Stimulated activated CD4-positive, alpha-beta T cell treated with anti-CD3 and anti-CD28 coated beads, Interleukin-4, amount 100 ng/mL, for 24 hours (primary cell): ENCODE measurements at regions not wholly inside any gene's neighbourhood (a gene's known extent, or its start where the extent isn't known, plus 50 kb on each side); places are given as distances from the start of the nearest gene placed in this dataset.
"Not testable (repeated sequence)": the region's sequence is repeated elsewhere in the genome, so short reads cannot be mapped to it uniquely, and the experiment has no call there.

Experiments used
- DNase-seq: peaks from one replicate; pipeline ENCODE4 v3.0.0-alpha.2; 2020

GRCh38 chr1:145553795-145554194 lies 54.0 kb upstream of the GPR89A start:
- DNase-seq: not testable (repeated sequence)

DNA sequence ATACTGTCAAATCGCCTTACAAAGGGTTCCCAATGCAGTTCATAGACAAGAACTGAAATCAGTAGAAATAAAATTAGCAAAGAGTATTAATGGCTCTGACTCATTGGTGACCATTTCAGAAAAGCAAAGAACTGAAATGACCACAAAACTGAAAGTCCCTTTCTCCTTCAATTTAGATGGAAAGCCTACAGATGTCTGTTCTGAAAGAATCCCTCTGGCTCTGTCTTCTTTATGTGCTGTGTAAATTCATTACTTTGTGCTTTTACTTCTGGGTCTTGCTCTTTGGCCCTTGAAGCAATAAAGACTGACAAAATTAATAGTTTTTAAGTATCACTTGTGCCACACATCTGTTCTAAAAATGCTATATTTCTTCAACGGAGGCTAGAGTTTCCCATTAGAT lies 62.7 kb upstream of the GPR89A start:
- no peak for DNase-seq

GRCh38 chr1:145541685-145542084 lies 66.1 kb upstream of the GPR89A start:
- not testable (repeated sequence) for DNase-seq

DNA sequence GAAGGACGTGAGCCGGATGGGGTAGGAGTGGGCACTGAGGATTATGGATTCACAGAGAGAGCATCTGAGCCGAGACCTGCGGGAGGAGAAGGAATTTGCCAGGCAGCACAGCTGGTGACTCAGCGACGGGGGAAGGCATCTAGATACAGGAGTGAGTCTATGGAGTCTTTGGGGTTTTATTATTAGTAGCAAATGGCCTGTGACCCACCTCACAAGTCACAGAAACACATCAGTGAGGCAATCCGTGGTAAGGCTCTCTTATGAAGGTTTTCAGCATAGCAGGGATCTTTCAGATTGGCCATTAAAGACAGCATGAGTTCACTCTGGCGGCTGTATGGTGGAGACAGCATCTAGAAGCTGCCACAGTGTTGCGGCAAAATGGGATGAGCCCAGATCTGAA lies 66.5 kb upstream of the GPR89A start:
- DNase-seq: not testable (repeated sequence)

DNA sequence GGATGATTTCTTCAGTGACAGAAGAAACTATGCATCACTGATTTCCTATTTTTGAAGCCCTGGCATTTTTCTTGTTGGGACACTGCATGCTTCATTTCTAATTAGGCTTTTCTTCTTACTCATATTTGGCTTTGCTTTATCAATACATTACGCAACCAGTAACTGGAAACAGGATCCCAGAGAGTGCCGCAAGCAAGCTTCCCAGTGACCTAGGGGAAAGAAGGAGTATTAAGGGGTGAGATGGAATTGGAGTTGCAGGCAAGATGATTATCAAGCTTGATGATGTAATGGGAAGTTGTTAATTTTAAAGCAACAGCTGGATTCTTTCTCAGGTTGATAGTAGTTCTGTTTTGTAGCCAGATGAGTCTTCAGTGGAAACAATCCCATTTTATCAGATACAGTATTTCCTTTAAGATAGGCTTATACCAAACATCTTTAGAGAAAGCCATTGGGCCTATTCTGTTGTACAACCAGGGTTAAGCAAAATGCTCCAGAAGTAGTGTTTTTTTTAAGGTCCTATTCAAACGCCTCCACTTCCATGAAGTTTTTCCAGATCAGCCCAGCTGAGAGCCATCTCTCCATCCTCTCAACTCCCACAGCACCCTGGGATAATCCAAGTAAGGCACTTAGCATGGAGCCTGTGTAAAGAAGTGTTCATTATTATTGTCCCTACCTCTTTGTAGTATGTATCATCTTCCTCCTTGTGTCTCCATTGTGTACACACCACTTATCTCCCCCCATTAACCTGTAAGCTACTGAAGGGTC lies 69.5 kb upstream of the GPR89A start:
- DNase-seq: not testable (repeated sequence)

- not testable (repeated sequence) for DNase-seq
Measured at GRCh38 chr1:145537003-145537402, 70.8 kb upstream of the GPR89A start.

DNA sequence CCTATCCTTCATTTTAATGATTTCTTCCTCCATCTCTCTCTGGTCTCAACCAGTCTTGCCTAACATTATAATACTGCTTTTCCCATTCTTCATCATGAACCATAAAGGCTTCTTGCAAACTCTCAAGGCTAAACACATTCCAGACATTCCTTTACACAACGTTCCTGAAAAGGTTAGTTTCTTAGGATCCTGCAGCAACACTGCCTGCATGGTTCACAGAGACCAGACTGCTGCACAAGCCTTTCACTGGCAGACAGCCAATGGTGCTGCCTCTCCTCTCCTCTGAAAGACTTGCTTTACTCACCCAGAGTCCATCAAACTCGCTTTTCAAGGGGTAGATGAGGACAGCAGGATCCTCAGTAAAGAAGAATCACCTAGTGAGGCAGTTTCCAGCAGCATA lies 72.3 kb upstream of the GPR89A start:
- DNase-seq: not testable (repeated sequence)

GRCh38 chr1:145528068-145528564 lies 79.7 kb upstream of the GPR89A start:
- not testable (repeated sequence) for DNase-seq

- DNase-seq: not testable (repeated sequence)
Measured at GRCh38 chr1:145520159-145520558, 87.6 kb upstream of the GPR89A start.

GRCh38 chr1:145519302-145519701 lies 88.5 kb upstream of the GPR89A start:
- not testable (repeated sequence) for DNase-seq

- DNase-seq: not testable (repeated sequence)
Measured at GRCh38 chr1:145513017-145513416, 87.6 kb upstream of the NBPF20 start.

GRCh38 chr1:145508053-145508452 lies 82.7 kb upstream of the NBPF20 start:
- DNase-seq: not testable (repeated sequence)

GRCh38 chr1:145505663-145506647 lies 80.6 kb upstream of the NBPF20 start:
- not testable (repeated sequence) for DNase-seq

DNA sequence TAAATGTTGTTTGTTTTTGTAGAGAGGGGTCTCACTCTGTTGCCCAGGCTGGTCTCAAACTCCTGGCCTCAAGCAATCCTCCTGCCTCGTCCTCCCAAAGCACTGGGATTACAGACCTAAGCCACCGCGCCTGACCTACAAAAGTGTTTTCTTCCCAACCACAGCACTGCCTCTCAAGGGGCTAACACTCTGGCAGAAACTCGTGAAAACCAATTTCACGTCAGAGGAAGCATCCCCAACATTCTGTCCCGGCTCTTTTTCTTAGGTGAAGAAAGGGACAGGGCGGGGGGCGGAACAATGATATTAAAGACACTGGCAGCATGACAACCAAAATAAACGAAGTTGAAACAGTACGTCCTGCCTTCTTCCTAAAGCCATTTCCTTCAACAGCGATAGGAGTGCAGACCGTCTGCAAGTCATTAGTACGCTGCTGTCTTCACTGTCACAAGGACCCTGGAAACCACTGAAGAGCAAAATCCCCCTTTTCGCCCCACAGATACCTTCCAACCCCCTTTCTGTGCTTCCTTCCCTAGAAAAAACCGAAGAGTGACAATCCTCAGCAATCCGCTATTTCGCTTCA lies 79.5 kb upstream of the NBPF20 start:
- not testable (repeated sequence) for DNase-seq

DNA sequence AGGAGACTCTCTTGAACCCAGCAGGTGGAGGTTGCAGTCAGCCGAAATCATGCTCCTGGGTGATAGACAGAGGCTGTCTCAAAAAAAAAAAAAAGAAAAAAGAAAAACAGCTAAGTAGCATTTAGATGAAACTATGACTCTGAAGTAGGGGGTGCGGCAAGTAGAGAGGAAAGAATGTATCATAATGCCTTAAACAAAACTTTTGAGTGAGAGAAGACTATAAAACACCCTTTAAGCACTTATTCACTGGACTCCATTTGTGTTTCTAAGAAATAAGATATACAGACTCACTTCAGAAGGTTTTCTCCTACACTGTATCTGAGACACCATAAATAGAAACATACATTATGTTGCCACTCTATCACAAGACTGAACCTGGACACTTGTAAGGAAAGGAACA lies 78.9 kb upstream of the NBPF20 start:
- not testable (repeated sequence) for DNase-seq

GRCh38 chr1:145500251-145500650 lies 74.8 kb upstream of the NBPF20 start:
- DNase-seq: not testable (repeated sequence)

GRCh38 chr1:145495077-145495871 lies 69.9 kb upstream of the NBPF20 start:
- not testable (repeated sequence) for DNase-seq

DNA sequence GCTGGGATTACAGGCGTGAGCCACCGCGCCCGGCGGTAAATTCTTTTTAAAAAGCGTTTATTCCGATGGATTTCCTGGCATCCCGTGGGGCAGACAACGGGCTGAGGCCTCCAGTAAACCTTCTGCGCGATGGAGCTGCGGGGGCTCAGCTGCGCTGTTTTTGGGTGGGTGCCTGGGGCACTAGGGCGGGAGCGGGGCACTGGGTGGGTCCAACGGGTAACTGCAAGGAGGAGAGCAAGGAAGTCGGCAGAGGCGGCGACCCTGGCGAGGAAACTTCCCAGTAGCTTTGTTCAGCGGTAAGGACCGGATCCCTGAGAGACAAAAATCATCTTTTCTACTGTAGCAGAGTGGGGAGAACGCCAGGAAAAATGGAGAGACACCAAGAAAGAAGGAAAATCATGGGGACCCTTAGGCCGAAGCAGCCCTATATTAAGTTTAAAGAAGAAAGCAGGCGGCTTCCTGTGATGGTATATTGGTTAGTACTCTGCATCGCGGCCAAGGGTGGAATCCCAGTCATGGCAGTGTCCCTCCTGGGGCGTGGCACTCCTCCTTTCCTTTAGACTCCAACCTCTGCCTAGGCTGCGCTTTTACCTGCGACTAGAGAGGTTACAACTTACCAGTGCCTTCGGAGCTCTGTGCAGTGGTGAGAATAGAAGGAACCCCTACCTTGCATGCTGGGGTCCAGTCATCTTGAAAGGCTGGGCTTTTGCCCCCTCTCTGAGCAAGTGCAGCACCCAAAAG lies 63.0 kb upstream of the NBPF20 start:
- not testable (repeated sequence) for DNase-seq

- not testable (repeated sequence) for DNase-seq
Measured at GRCh38 chr1:145487156-145487555, 61.8 kb upstream of the NBPF20 start.

- DNase-seq: not testable (repeated sequence)
Measured at GRCh38 chr1:145484257-145484656, 58.9 kb upstream of the NBPF20 start.

GRCh38 chr1:145482214-145482860 lies 56.9 kb upstream of the NBPF20 start:
- not testable (repeated sequence) for DNase-seq
